Stomach (tissue), 4 donors: ENCODE measurements at regions not wholly inside any gene's neighbourhood (a gene's known extent, or its start where the extent isn't known, plus 50 kb on each side); places are given as distances from the start of the nearest gene placed in this dataset.

Experiments used
- EP300 ChIP-seq: sonication (generic); formaldehyde crosslinking; IDR thresholded peaks from one replicate; pipeline ENCODE4 v1.6.1; 2017; ENCODE audit warnings: antibody characterized with exemption
- POLR2A ChIP-seq, 4 donors: fragments of 450-650 bp; IDR thresholded peaks; one replicate each; pipeline ENCODE4 v1.6.1; 2016; ENCODE audit warnings: antibody characterized with exemption in 4 of 4, control low read depth in 2 of 4, mild to moderate bottlenecking in 1 of 4, moderate library complexity in 1 of 4
- POLR2AphosphoS5 ChIP-seq, 3 donors: sonication (generic); formaldehyde crosslinking; IDR thresholded peaks; one replicate each; pipeline ENCODE4 v1.6.1; 2016; ENCODE audit warnings: antibody characterized with exemption in 3 of 3
- TF ChIP-seq, protein P1 (sequence below), 7 experiments: fragments of 450-650 bp in 4 of 7; fragments of 200-600 bp in 3 of 7; sonication (generic) in 3 of 7; IDR thresholded peaks; one replicate each; pipeline ENCODE4 v1.5.1; 2016 to 2019; ENCODE audit warnings: antibody characterized with exemption in 7 of 7, control low read depth in 2 of 7, mild to moderate bottlenecking in 1 of 7

DNA sequence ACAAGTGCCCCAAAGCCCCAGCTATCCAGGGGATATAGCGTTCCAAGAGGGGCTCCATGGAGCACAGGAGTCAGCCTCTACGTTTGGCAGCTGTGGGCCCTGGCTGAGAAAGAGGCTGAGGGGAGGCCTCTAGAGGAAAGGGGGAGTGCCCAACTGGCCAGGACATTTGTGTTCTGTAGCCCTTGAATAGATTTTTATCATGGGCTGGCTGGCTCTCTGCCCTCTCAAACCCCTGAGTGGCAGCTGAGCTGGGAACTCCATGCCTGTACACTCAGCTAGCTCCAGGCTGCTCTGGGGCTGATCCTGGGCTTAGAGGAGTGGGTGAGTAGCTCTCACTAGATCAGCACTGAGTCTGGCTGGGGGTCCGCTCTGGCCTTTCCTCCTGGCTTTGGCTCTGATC lies 285.0 kb downstream of the ZSWIM6 start:
- TF ChIP-seq POLR2A (IDR thresholded peaks at IDR 0.05) = no peak
- TF ChIP-seq, protein P1, sequence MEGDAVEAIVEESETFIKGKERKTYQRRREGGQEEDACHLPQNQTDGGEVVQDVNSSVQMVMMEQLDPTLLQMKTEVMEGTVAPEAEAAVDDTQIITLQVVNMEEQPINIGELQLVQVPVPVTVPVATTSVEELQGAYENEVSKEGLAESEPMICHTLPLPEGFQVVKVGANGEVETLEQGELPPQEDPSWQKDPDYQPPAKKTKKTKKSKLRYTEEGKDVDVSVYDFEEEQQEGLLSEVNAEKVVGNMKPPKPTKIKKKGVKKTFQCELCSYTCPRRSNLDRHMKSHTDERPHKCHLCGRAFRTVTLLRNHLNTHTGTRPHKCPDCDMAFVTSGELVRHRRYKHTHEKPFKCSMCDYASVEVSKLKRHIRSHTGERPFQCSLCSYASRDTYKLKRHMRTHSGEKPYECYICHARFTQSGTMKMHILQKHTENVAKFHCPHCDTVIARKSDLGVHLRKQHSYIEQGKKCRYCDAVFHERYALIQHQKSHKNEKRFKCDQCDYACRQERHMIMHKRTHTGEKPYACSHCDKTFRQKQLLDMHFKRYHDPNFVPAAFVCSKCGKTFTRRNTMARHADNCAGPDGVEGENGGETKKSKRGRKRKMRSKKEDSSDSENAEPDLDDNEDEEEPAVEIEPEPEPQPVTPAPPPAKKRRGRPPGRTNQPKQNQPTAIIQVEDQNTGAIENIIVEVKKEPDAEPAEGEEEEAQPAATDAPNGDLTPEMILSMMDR (IDR thresholded peaks at IDR 0.05) = no peak
- no peak for TF ChIP-seq POLR2AphosphoS5 (IDR thresholded peaks at IDR 0.05)
- no peak for TF ChIP-seq EP300
